Activated naive CD4-positive, alpha-beta T cell (primary cell): ENCODE measurements at regions not wholly inside any gene's neighbourhood (a gene's known extent, or its start where the extent isn't known, plus 50 kb on each side); places are given as distances from the start of the nearest gene placed in this dataset.
"Not testable (repeated sequence)": the region's sequence is repeated elsewhere in the genome, so short reads cannot be mapped to it uniquely, and the experiment has no call there.

Source experiments
- DNase-seq, 4 experiments: peaks; one replicate each; lab custom pipeline; 2025; lab: John Stamatoyannopoulos, UW

DNA sequence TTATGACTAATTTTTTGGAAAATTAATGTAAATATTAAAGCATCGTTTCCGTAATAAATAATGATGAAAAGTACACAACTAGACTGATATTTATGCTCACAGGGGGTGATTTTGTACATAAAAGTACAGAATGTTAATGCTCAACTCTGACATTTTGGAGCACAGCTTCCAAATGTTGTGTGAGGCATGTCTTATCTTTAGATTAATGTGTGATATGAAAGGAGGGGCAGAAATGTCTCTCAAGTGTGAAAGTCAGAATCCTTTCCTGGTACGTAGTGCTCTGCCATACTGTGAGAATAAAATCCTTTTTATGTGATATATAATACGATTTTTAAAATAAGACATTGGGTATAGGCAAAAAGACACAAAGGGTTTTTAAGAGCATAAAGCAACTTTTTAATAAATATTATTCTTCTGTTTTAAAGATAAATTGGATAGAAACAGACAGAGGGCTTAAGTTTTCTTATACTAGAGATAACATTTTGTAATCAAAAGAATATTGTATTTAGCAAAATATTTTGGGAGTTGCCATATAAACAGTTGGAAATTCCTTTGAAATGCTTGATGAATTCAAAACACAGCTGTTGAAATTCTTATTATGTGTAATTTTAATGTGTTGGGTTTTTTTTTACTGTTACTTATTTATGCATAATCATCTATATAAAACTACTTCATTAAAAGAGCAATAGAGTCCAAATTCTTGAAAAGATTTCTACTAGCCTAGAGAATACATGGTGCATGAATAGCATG lies 389.7 kb downstream of the RAP2B start:
- no peak for DNase-seq

DNA sequence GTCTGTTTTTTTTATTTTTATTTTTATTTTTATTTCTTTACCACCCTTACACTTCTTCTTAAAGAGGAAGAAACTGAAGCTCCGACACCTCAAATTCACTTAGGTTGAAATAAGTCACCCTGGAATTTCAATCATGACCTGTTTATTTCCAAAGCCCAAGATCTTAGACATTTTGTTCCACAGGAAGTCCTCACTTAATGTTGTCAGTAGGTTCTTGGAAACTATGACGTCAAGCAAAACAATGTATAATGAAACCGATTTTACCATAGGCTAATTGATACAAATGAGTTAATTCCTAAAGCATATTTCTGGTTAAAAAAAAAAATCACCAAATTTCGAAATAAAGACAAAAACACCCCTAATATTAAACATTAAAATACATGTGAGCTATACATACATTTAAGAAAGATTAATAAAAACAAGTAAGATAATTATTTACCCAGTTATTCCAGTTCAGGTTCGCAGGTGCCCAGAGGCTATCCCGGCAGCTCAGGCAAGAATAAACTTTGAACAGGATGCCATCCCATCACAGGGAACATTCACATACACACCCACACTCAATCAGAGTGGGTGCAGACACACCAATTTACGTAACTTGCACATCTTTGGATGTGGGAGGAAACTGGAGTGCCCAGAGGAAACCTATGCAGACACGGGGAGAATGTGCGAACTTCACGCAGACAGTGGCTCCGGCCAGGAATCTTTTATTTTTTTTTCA lies 391.0 kb downstream of the RAP2B start:
- DNase-seq, result no peak

DNA sequence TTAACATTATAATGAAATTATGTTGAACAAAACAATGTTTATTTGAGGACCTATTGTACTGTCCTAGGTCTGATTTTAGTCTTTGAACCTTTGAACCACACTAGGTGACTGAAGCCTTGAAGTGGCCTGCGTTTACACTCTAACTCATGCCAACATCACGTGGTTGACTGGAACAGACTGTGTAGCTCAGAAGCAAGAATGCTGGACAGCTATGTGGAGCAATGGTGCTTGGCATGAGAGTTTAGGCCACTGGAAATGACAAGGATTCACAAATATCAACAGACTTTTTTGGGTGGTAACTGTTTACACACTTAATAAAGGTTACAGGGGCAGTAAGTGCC lies 391.5 kb downstream of the RAP2B start:
- DNase-seq, result no peak

DNA sequence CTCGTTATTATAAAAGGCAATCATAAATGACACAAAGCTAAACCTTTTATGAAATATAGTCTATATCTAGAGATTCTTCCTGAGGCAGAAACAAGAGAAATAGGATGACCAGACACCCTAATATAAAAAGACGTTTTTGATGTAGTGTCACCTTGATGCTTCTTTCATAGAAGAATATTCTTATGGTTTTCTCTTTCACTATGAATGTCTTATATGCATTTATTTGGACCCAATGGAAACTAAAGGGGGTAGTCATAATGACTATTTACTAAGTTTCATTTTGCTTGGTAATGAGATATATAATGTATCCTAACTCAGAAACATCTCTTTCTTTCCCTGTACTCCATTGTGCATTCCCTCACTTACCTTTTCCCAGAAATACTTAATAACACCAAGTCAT lies 393.9 kb downstream of the RAP2B start:
- DNase-seq, result no peak

DNA sequence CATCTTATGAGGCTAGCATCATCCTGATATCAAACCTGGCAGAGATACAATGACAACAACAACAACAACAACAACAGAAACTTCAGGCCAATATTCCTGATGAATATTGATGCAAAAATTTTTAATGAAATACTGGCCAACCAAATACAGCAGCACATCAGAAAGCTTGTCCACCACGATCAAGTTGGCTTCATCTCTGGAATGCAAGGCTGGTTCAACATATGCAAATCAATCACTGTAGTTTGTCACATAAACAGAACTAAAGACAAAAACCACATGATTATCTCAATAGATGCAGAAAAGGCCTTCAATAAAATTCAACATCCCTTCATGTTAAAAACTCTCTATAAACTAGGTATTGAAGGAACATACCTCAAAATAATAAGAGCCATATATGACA lies 397.3 kb downstream of the RAP2B start:
- not testable (repeated sequence) for DNase-seq

DNA sequence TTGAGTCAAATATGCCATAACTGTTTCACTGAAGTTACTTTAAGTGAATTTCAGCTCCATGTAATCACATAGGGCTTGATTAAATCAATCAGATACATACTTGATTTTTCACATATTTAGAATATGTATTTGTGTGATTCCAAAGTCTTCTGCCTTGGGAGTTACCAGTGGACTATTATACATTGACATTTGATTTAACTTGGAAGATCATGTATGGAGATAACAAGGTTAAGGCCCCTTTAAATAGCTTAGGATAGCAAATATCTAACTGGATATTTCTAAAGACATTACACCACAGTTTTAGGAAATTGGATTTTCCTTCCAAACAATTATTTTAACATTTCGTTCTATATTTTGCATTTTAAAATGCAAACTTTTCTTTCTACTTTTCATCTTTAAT lies 405.0 kb downstream of the RAP2B start:
- DNase-seq, result no peak

DNA sequence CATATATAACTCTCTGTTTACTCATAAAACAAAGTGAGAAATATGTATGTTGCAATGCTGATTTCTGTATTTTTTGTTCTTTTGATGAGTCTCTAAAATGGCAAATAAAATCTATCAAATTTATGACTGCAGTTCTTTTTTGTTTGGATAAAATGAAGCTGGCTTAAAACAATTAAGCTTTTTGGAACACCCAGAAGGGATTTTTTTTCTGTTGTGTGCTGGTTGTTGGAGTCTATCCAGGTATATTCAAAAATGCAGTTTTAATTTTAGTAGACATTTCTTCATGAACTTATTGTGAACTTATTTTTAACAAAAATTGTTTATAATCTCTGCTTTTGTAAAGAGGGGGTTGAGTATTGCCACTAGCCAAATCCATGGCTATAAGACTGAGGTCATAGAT lies 405.5 kb downstream of the RAP2B start:
- DNase-seq, result no peak

DNA sequence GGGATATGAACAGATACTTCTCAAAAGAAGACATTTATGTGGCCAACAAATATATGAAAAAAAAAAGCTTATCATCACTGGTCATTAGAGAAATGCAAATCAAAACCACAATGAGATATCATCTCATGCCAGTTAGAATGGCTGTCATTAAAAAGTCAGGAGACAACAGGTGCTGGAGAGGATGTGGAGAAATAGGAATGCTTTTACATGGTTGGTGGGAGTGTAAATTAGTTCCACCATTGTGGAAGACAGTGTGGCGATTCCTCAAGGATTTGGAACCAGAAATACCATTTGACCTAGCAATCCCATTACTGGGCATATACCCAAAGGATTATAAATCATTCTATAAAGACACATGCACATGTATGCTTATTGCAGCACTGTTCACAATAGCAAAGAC lies 408.5 kb downstream of the RAP2B start:
- not testable (repeated sequence) for DNase-seq

DNA sequence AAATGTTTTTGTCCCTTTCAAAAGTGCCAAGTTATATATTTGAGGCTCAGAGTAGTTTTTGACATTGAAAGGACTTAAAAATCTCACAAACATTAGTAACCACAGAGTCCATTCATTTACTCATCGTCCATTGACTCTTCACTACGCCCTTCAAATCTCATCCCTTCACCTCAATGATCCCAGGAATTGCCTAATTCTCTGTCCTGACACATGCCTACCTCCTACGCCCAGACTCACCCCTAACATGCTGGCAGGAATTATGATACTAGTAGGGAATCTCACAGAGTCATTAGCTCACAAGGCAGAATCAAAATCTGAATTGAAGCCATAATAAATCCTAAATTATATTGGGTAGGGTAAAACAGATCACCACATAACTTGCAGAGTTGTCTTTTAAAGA lies 410.1 kb downstream of the RAP2B start:
- DNase-seq, result no peak

DNA sequence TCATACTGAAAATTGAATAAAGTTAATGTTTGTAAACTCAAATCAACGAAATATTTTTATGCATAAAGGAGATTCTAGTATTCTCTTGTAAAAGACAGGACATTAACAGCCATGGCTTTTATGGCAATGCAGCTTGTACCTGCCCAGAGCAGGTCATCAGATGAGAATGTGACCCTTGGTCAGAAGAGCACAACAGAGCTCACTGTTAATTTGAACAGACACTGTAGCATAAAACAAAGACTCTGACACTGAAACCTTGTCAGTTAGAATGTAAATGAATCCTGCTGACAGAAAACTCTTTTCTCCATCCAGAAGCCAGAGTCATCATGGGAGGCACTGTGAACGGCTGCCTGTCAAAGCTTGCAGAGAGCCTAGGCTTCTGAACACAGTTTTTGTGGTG lies 410.6 kb downstream of the RAP2B start:
- no peak for DNase-seq

DNA sequence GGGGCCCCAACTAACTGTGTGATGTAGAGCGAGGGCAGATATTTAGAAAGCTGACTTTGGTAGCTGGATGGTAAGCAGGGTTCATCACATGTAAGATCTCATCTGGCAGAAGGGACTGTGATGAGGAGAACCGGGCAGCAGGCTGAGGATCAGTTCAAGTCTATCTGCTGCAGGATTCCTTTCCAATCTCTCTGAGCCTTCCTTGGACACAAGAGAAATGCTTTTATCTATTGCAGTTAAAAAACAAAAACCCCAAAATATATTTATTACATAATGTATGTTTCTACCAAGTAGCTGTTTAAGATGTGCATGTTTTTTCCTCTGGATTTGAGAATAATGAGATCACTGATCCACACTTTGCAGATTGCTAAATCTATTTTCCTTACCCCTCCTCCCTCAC lies 411.5 kb downstream of the RAP2B start:
- DNase-seq, result no peak

DNA sequence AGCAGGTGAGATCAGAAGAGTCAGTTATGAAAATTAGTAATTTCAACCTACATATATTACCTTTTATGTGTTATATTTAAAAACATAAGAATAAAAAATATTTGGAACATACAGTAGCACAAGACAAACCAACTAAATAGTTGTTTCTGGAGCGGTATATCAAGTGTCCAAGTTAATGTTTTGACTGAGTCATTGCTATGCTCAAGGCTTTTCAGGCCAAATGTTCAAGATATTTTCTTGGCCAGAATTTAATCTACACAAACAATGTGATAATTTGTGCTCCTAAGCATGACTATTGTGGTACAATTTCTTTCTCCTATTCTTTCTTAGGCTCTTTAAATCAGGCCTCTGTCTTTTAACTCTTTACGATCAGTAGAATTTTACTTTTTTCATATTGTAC lies 412.4 kb downstream of the RAP2B start:
- no peak for DNase-seq

DNA sequence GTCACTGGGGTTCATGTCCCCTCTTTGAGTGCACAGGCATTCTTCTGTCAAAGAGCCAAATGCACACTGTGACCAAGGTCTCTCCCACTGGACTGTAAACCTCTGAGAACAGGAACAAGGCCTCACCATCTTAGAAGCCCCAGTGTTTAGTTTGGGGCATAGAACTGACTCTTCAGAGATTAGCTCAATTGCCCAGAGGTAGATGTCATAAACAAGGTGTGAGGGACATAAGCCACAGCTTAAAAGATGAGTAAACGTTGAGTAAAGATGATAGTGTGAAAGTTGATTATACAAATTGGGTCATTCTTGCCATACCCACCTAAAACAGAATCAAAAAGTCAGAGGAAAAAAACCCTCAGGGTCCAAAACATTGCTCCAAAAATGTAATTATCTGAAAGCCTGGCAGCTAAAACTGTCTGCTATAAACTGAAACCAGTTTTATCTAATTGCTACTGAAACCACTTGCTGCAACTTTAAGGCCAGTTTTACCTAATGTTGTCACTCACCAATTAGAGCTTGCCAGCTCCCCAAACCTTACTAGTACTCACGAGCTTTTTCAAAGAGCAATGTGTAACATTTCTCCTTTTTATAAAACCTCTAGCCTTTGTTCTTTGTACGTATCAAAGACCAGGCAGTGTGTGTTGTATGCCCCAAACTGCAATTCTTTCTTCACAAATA lies 415.2 kb downstream of the RAP2B start:
- no peak for DNase-seq

DNA sequence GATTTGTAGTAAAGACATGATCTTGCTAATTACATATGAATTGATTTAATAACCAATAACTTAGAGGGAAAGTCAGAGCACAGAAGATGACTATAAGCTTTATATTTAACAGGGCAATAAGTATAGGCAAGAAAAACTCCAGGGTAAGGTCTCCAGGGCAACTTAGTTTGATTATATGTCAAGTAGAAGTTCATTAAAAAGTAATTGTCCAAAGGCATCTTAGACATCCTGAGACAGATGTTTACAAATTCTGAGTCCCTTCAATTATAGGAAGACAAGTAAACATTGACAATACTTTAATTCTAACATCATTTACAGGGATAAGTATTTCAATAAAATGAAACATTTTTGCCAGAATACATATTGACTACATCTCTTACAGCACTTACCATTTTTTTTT lies 416.0 kb downstream of the RAP2B start:
- DNase-seq, result no peak

DNA sequence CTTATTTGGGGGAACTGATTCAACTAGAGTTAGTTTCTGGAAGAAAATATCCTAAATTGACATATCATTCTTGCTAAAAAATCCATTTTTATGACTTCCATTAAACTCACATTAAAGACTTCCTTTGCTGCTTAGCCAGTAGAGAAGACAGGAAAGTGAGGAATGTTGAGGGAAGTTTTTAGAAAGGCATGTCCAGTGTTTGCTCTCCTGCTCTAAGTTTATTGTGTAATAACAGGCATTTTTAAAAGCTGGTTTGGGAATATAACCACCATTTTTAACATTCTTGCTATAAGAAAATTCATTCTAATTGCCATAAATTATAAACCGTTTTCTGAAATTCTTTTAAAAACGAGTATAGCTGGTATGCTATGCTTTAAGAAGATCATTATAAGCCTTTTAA lies 428.0 kb downstream of the RAP2B start:
- no peak for DNase-seq

DNA sequence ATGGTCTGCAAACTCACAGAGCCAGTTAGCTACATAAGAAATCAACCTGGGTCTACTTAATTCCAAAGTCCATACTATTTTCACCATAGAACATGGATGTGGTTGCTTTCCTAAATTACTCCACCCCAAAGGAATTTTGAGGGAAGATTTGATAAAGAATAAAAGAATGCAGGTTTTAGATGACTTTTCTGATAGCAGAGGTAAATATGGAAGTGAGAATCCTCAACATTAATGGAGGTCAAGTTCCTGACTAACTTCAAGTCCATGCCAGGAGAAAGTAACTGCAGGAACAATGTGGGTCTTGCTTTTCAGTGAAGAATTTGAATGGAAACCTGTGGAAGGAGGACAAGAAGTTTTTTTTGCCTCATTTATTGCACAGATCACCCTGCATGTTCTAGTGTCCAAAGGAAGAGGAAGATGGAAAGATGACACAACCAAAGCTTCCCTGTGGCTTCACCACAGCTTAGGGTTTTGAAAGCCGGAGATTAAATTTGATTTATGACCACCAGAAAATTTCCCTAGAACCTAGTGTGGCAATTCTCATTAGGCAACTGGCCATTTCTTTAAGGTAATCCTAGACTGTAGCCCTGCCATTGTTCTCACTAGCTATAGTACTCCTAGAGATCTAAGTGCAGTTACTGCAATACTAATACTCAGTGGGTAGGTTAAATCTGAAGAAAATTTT lies 429.7 kb downstream of the RAP2B start:
- no peak for DNase-seq

DNA sequence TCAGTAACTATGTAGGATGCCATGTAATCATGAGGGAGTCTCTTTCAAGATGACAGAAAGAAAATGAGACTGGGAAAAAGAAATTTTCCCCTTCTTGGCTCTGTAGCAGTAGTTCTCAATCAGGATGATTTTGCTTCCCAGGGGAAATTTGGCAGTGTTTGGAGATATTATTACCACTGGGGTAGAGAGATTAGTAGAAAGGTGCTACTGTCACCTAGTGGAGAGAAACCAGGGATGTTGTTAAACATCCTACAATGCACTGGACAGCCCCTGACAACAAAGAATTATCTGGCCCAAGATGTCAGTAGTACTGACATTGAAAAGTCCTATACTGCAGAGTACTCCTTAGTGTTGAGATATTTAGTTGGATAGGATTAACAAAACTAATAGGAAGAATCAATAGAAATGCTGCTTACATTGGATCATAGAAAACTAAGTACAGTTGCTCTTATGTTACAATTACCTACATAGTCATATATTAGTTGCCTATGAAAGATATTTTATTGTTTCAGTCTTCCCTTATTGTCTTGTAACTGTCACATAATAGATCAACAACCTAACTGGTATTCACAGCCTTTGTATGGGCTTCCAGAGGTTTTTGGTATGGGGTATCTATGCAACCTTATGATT lies 433.3 kb downstream of the RAP2B start:
- no peak for DNase-seq

DNA sequence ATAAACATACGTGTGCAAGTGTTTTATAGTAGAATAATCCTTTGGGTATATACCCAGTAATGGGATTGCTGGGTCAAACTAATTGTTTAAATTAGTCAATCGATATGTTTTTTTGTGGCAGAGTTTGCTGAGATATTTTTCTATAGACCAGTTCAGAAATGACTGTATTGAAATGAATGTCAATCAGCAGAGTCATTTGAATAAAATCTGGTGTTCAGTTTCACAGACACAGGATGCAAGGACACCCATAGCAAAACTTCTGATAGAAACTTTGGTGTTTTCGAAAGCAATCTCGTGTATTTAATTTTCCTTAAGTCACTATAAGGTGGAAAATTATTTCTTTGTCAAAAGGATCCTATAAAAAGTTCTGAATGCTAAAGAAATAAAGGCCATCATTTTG lies 434.4 kb downstream of the RAP2B start:
- no peak for DNase-seq

DNA sequence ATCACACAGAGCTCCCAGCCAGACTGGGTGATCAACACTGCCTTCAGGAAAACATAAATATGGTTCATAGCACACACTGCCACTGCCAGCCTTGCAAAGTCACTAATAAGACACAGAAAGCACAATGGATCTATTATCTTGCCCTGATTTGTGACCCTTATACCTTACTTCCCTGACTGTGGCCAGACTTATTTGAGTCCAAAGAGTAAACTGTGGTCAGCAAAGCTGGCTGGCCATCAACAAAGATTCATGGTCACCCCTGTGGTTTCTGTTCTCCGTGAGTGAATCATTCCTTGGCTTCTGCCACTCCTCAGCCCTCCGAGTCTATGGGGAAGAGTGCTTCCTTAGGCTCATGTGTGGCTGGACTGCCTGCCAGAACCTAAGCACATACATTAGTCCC lies 437.7 kb downstream of the RAP2B start:
- no peak for DNase-seq

DNA sequence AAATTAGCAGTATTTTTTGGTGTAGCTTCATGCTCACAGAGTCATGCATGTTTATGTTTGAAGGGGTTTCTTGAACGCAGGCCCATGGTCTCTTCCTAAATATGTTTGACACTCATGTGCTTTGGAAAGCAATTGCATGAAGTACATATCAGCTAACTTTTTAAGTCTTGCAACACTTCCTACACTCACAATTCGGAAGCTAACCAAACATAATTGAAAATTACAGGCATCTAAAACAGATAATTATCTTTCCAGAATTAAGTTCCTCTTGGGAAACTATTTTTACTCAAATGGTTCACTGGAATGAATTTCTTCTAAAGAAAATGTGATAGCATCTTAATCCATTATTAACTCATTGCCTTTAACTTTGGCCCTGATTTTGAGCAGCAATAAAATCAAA lies 438.9 kb downstream of the RAP2B start:
- no peak for DNase-seq

DNA sequence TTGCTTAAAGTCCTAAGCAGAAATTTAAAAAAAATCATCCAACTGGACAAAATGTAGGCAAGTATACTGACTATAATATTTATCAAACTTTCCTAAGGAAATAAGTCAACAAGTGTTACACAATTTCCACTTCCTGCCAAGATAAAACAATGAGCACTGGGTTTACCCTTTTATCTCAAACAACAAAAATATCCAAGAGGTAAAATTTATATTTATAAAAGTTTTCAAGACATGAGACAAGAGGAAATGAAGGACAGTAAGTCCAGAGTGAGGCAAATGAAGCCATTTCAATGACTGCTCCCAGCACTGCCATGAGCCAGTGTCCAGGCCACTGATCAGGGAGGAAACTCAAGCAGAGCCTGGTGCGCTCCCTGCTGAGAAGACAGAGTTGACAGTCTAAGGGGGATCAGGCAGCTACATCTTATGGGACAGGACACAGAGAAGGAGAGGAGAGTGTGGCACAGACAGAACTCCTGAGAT lies 439.4 kb downstream of the RAP2B start:
- no peak for DNase-seq

DNA sequence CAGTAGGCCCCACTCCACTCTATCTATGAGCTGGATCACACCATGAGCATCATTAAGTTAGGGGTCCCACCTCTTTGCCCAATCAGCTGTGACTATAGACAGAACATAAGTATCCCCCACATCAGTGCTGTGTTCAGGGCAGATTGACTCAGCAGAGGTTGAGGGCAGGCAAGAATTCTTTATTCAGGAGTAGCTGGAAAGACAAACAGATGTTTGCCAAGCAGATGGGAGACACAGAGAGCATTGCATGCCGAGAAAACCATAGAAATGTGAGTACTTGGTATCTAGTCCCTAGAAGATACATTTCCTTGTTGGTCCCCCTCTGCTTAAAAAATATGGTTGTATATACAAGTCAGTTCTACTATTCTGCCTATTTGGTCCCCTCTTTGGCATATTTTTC lies 440.8 kb downstream of the RAP2B start:
- DNase-seq, result no peak
